ENCODE measurements at regions not wholly inside any gene's neighbourhood (a gene's known extent, or its start where the extent isn't known, plus 50 kb on each side); places are given as distances from the start of the nearest gene placed in this dataset.

DNA sequence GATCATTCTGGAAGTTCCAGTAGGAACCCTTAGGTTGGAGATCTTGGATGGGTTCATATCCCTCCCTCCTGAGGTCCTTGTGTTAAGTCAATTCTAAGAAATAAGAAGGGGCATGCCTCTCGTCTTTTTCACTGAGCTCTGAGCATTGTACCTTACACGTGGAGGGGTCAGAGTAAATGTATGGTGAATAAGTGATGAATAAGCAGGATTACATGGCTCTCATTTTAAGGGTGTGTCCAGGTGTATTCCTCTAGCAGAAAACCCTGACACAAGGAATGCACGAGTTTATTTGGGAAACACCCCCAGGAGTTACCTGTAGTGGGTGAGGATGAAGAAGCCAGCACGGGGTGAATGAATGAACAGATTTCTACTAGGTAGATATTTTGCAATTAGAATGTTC, 400.2 kb downstream of the KIF16B start:
- TF ChIP-seq FOSL1 (tag; conservative IDR thresholded peaks at IDR 0.05) (no peak), ARNT (IDR thresholded peaks at IDR 0.05) (no peak), POLR2G (IDR thresholded peaks at IDR 0.05; ENCODE audit: low read depth, low read length) (no peak), ZC3H4 (CRISPR knock-in tag; IDR thresholded peaks at IDR 0.05; ENCODE audit: borderline replicate concordance) (no peak), RBBP5 (IDR thresholded peaks at IDR 0.05; ENCODE audit: borderline replicate concordance, insufficient read depth, low read length, poor library complexity, severe bottlenecking) (no peak), FOXA1 (IDR thresholded peaks at IDR 0.05; ENCODE audit: borderline replicate concordance) (no peak), TEAD4 (IDR thresholded peaks at IDR 0.05; ENCODE audit: low read length) (no peak), TEAD4 (CRISPR knock-in tag; IDR thresholded peaks at IDR 0.05; ENCODE audit: borderline replicate concordance) (no peak), MYNN (IDR thresholded peaks at IDR 0.05) (no peak), MYNN (CRISPR knock-in tag; IDR thresholded peaks at IDR 0.05) (no peak)
- TF ChIP-seq, protein P1, sequence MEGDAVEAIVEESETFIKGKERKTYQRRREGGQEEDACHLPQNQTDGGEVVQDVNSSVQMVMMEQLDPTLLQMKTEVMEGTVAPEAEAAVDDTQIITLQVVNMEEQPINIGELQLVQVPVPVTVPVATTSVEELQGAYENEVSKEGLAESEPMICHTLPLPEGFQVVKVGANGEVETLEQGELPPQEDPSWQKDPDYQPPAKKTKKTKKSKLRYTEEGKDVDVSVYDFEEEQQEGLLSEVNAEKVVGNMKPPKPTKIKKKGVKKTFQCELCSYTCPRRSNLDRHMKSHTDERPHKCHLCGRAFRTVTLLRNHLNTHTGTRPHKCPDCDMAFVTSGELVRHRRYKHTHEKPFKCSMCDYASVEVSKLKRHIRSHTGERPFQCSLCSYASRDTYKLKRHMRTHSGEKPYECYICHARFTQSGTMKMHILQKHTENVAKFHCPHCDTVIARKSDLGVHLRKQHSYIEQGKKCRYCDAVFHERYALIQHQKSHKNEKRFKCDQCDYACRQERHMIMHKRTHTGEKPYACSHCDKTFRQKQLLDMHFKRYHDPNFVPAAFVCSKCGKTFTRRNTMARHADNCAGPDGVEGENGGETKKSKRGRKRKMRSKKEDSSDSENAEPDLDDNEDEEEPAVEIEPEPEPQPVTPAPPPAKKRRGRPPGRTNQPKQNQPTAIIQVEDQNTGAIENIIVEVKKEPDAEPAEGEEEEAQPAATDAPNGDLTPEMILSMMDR (IDR thresholded peaks at IDR 0.05 in 2 of 3, conservative IDR thresholded peaks at IDR 0.05 in 1 of 3; ENCODE audit: insufficient read depth in 2 of 3, low read depth in 1 of 3, low read length in 3 of 3): no peak
- TF ChIP-seq, protein P2, sequence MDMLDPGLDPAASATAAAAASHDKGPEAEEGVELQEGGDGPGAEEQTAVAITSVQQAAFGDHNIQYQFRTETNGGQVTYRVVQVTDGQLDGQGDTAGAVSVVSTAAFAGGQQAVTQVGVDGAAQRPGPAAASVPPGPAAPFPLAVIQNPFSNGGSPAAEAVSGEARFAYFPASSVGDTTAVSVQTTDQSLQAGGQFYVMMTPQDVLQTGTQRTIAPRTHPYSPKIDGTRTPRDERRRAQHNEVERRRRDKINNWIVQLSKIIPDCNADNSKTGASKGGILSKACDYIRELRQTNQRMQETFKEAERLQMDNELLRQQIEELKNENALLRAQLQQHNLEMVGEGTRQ (CRISPR knock-in tag; IDR thresholded peaks at IDR 0.05): no peak

Measured in K562 (cell line).